AG04449 (cell line): ENCODE measurements at regions not wholly inside any gene's neighbourhood (a gene's known extent, or its start where the extent isn't known, plus 50 kb on each side); places are given as distances from the start of the nearest gene placed in this dataset.
"Not testable (repeated sequence)": the region's sequence is repeated elsewhere in the genome, so short reads cannot be mapped to it uniquely, and the experiment has no call there.

Experiments
- CTCF ChIA-PET: fragments of 350-600 bp; formaldehyde crosslinking; extraction: SDS; loops from one replicate; lab custom pipeline; 2021; ENCODE audit warnings: antibody characterized with exemption; lab: Yijun Ruan, JAX
- POLR2A ChIA-PET: fragments of 400-600, 350-600 bp; formaldehyde crosslinking; extraction: SDS; loops from one replicate; lab custom pipeline; 2020; ENCODE audit warnings: antibody characterized with exemption, inconsistent platforms; lab: Yijun Ruan, JAX
- DNase-seq: peaks from one replicate; pipeline ENCODE4 v3.0.0-alpha.2; 2010; ENCODE audit warnings: low read depth, low spot score
- H3K4me3 ChIP-seq: 2 replicates; pipeline ENCODE4 v1.5.1; 2011; ENCODE audit warnings: low read depth, mild to moderate bottlenecking, control low read depth, low read length
- CTCF ChIP-seq: IDR thresholded peaks from one replicate; pipeline ENCODE4 v1.5.1; 2011; ENCODE audit warnings: mild to moderate bottlenecking, moderate library complexity, low read length, control low read depth, inconsistent platforms; ENCODE audit not compliant: insufficient read depth; ENCODE audit errors: missing control alignments

GRCh38 chr14:99995700-99996356 lies 69.4 kb upstream of the EVL start:
- ChIA-PET POLR2A (no interaction called here), CTCF (interaction anchor here (1.0 to 2.4 kb wide), 6 partner anchors 9 to 122 kb away, joined by 3 to 15 read pairs (median 5); no protein-coding TSS in a partner anchor)
- no peak for DNase-seq
- H3K4me3 ChIP-seq = no peak overlapping the region
- peak; percentile 62 for TF ChIP-seq CTCF

GRCh38 chr14:99996951-99997571 lies 68.2 kb upstream of the EVL start:
- ChIA-PET CTCF (interaction anchor here (0.5 to 2.4 kb wide), 9 partner anchors 8 to 112 kb away, joined by 3 to 15 read pairs (median 3); no protein-coding TSS in a partner anchor), POLR2A (interaction anchor here (0.5 to 0.9 kb wide), 3 partner anchors 18 to 108 kb away, joined by 3 to 7 read pairs (median 3); no protein-coding TSS in a partner anchor)
- no peak overlapping the region for H3K4me3 ChIP-seq
- TF ChIP-seq CTCF = no peak
- DNase-seq = peak; percentile 44

GRCh38 chr14:100000398-100000797 lies 64.8 kb upstream of the EVL start:
- H3K4me3 ChIP-seq, DNase-seq, POLR2A ChIA-PET: not testable (repeated sequence)
- CTCF ChIA-PET = interaction anchor here (0.7 to 2.9 kb wide), 5 partner anchors 12 to 193 kb away, joined by 3 to 10 read pairs (median 4); no protein-coding TSS in a partner anchor

- ChIA-PET CTCF (interaction anchor here (0.9 to 2.2 kb wide), 6 partner anchors 9 to 104 kb away, joined by 3 to 11 read pairs (median 4); no protein-coding TSS in a partner anchor), POLR2A (no interaction called here)
- TF ChIP-seq CTCF = no peak
- DNase-seq = no peak
- H3K4me3 ChIP-seq = no peak overlapping the region
Measured at GRCh38 chr14:100004392-100004791, 60.8 kb upstream of the EVL start.

- H3K4me3 ChIP-seq = no peak overlapping the region
- no peak for DNase-seq
- ChIA-PET CTCF (interaction anchor here (1.4 kb wide), 1 partner anchor 102 kb away, joined by 3 read pairs; no protein-coding TSS in a partner anchor), POLR2A (no interaction called here)
- TF ChIP-seq CTCF = no peak
Measured at GRCh38 chr14:100007254-100007653, 58.0 kb upstream of the EVL start.

- CTCF ChIA-PET, POLR2A ChIA-PET, DNase-seq, H3K4me3 ChIP-seq: not testable (repeated sequence)
Measured at GRCh38 chr14:100009802-100010201, 55.4 kb upstream of the EVL start.

- no peak for TF ChIP-seq CTCF
- ChIA-PET CTCF (interaction anchor here (0.6 to 3.4 kb wide), 5 partner anchors 15 to 98 kb away, joined by 3 to 13 read pairs (median 9); no protein-coding TSS in a partner anchor), POLR2A (no interaction called here)
- DNase-seq = no peak
- no peak overlapping the region for H3K4me3 ChIP-seq
Measured at GRCh38 chr14:100010679-100011078, 54.5 kb upstream of the EVL start.
